22Rv1 (cell line): ENCODE measurements at regions not wholly inside any gene's neighbourhood (a gene's known extent, or its start where the extent isn't known, plus 50 kb on each side); places are given as distances from the start of the nearest gene placed in this dataset.

Source experiments
- CTCF ChIP-seq: fragments of 450-650 bp; IDR thresholded peaks from 2 replicates; pipeline ENCODE4 v1.5.1; 2017; ENCODE audit warnings: mild to moderate bottlenecking
- ZFX ChIP-seq: fragments of 450-650 bp; IDR thresholded peaks from 2 replicates; pipeline ENCODE4 v1.6.1; 2017; ENCODE audit warnings: antibody characterized with exemption, borderline replicate concordance

- no peak for TF ChIP-seq CTCF
- TF ChIP-seq ZFX: no peak
These were observed 153.1 kb upstream of the PKDCC start for GRCh38 chr2:41894563-41895333.
